Activated CD8-positive, alpha-beta T cell treated with anti-CD3 and anti-CD28 coated beads, Interleukin-2, amount 10 ng/mL, durations not matched to agents 7 days and 5 days (primary cell): ENCODE measurements at regions not wholly inside any gene's neighbourhood (a gene's known extent, or its start where the extent isn't known, plus 50 kb on each side); places are given as distances from the start of the nearest gene placed in this dataset.

Source experiments
- ATAC-seq: fragments of 150-1000 bp; cut with Tn5 transposase; one replicate; pipeline ENCODE4 v1.10.0; 2021; ENCODE audit warnings: moderate library complexity
- CTCF ChIA-PET: fragments of 350-600 bp; sonication (Branson Sonifier 250); formaldehyde crosslinking; loops from one replicate; lab custom pipeline; 2021; ENCODE audit warnings: antibody characterized with exemption; lab: Charles Lee
- POLR2A ChIA-PET: fragments of 350-600 bp; sonication (Branson Sonifier 250); formaldehyde crosslinking; loops from one replicate; lab custom pipeline; 2021; ENCODE audit warnings: antibody characterized with exemption; lab: Charles Lee
- DNase-seq: peaks from one replicate; pipeline ENCODE4 v3.0.0-alpha.2; 2020
- H3K27ac Mint-ChIP-seq: one replicate; pipeline ENCODE4 v1.8.0; 2021; ENCODE audit warnings: mild to moderate bottlenecking, mixed read lengths
- H3K27me3 Mint-ChIP-seq: one replicate; pipeline ENCODE4 v1.8.0; 2021; ENCODE audit warnings: low read depth, mixed read lengths
- H3K36me3 Mint-ChIP-seq: one replicate; pipeline ENCODE4 v1.8.0; 2021; ENCODE audit warnings: low read depth, mixed read lengths
- H3K4me1 Mint-ChIP-seq: one replicate; pipeline ENCODE4 v1.8.0; 2021; ENCODE audit warnings: low read depth, mixed read lengths
- H3K4me3 Mint-ChIP-seq: one replicate; pipeline ENCODE4 v1.8.0; 2021; ENCODE audit warnings: mild to moderate bottlenecking, mixed read lengths
- H3K9me3 Mint-ChIP-seq: one replicate; pipeline ENCODE4 v1.8.0; 2022; ENCODE audit warnings: mixed read lengths; ENCODE audit not compliant: insufficient read depth

DNA sequence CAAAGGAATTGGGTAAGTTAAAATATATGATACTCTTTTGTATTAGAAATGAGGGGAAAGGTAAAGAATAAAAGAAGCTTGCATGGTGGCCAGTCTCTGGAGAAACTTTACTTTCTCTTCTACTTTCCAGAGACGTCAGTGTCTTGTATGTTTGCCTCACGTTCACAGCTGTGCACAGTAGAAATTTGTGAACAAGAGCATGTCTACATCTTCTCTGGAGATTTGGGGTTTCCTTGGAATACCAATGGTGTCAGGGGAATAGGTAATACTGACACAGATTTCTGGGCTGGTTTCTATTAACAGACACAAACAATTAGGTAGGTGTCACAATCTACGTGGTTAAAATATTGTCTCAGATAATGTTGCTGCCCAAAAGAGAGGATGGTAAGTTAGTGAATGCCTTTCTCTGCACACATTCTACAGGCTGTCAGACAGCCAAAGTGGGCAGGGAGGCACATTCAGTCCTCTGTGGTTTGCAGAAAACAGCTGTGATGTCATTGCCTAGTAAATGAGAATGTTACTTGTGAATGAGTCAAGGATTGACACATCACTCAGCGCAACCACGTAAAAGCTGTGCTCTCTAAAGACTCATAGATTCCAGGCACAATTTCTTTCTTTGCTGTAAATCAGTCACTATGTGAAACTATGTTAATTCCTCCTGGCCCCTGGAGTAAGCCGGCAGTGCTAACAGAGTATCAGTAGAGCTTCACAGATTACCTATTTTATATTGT, 397.1 kb downstream of the MAN2A1 start:
- ATAC-seq (peak; percentile 60), DNase-seq (peak; percentile 27)
- Mint-ChIP-seq H3K4me1 (peaks cover 9% of the 10 kb centered on the region), H3K4me3 (no peak overlapping the region), H3K36me3 (no peaks in the 10 kb centered on the region), H3K9me3 (no peaks in the 10 kb centered on the region), H3K27me3 (no peaks in the 10 kb centered on the region), H3K27ac (no peak overlapping the region)
- POLR2A ChIA-PET: no interaction called here
- CTCF ChIA-PET: no interaction called here

DNA sequence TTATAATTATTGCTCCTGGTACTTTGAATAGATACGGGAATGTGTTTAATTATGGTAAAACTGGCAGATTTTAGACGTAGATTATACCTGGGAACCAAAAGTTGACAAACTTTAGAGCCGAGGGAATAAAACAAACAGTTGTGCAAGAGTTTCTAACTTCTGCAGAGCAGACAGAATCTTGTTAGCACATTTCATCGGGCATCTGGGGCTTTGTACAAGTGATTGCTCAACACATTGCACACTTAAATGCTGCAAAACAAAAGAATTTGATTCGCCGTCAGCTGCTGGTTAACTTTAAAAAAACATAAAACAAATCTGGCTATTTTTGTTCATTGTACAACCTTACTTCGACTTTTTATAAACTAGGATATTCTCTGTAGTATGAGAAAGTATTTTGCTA, 398.1 kb downstream of the MAN2A1 start:
- no peak overlapping the region for H3K27ac Mint-ChIP-seq
- DNase-seq (no peak), ATAC-seq (no peak)
- no peaks in the 10 kb centered on the region for H3K27me3 Mint-ChIP-seq
- peaks cover 9% of the 10 kb centered on the region for H3K4me1 Mint-ChIP-seq
- no peaks in the 10 kb centered on the region for H3K36me3 Mint-ChIP-seq
- no peak overlapping the region for H3K4me3 Mint-ChIP-seq
- POLR2A ChIA-PET: interaction anchor here (0.6 kb wide), 1 partner anchor 649 kb away, joined by 5 read pairs; no protein-coding TSS in a partner anchor
- CTCF ChIA-PET: no interaction called here
- no peaks in the 10 kb centered on the region for H3K9me3 Mint-ChIP-seq

DNA sequence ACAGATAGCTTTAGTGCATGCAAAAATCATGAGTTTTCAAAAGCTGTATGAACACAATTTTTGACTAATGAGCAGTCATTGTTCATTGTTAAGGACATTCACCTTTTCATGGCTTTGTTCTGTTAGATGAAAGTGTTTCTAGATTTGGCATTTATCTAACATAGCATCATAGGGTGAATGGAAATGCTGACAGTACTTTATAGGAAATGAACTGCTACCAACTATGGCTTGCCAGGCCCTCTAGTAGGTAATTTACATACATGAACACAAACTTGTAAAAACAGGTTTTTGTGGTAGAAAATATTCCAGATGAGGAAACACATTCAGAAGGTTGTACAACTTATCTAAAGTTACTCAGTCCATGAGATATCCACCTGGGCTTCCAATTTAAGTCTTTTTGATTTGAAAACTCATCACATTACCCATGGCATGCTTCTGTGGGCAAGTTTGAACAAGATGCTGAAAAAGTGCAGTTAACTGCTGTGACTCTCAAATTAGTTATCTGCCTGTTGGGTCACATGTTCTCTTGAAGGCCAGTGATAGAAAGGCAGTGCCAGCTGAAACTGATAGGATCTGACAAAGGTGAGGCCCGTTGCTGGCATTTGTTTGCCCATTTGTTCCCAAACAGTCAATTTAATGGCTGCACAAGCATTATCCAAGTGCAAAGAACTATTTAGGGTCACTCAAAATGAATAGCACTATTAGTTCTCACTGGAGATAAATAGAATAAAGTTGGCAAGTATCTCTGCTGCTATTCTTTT, 399.1 kb downstream of the MAN2A1 start:
- ChIA-PET POLR2A (no interaction called here), CTCF (no interaction called here)
- no peak overlapping the region for H3K4me3 Mint-ChIP-seq
- no peak for ATAC-seq
- no peaks in the 10 kb centered on the region for H3K36me3 Mint-ChIP-seq
- no peak for DNase-seq
- no peak overlapping the region for H3K27ac Mint-ChIP-seq
- H3K27me3 Mint-ChIP-seq: no peaks in the 10 kb centered on the region
- peaks cover 9% of the 10 kb centered on the region for H3K4me1 Mint-ChIP-seq
- no peaks in the 10 kb centered on the region for H3K9me3 Mint-ChIP-seq

DNA sequence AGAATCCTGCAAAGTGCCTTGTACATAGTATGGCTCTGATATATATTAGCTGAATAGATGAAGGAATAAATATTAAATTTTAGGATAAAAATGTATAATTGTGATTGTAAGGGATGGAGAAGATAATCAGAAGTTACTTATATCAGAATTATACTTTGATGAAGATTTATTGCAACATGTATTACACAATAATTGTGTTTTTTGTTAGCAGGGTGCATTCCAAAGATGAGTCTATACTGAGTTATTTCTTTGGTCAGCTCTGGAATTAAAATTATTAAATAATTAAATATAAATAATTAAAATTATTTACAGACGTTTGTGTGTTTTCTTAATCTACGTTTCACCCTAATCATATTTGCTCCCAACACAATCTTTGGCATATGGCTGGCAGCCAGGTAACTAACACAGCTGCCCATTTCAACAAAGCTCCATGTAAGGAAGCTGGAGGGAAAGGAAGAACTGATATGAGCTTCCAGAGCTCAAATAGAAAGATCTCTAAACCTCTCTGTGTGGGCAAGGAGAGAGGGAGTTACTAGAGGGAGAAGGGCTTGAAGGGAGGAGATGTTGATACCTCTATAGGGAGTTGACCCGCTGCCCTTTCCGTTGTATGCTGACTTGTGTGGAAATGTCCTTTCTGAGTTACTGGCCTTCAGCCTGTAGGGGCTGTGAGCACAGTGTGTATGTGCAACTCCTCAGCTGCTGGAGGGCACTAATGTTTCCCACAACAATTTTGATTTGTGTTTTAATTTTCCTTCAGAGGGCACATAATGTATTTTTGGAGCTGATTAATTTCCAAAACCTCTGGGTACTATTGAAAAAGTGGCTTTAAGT, 403.4 kb downstream of the MAN2A1 start:
- no peaks in the 10 kb centered on the region for H3K9me3 Mint-ChIP-seq
- H3K27ac Mint-ChIP-seq: no peak overlapping the region
- ChIA-PET POLR2A (no interaction called here), CTCF (interaction anchor here (0.5 kb wide), 1 partner anchor 60 kb away, joined by 3 read pairs; no protein-coding TSS in a partner anchor)
- H3K36me3 Mint-ChIP-seq: no peaks in the 10 kb centered on the region
- no peaks in the 10 kb centered on the region for H3K4me1 Mint-ChIP-seq
- no peak overlapping the region for H3K4me3 Mint-ChIP-seq
- ATAC-seq: no peak
- no peak for DNase-seq
- no peaks in the 10 kb centered on the region for H3K27me3 Mint-ChIP-seq

DNA sequence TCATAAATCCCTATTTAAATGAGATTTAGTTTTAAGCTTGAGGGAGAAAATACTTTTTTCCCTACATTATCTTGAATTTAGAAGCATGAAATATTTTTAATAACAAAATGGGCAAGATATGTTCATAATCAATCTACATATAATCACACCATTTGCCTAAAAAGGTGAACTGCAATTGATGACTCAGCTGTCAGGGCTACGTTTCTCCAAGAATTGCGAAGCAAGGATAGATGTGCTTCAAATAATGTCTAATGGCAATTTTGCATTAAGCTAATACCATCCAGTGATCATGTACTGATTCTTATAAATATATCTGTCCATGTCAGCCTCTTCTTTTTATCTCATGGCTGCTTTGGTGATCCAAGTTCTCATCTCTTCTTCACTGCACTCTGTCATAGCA, 404.4 kb downstream of the MAN2A1 start:
- H3K9me3 Mint-ChIP-seq: no peaks in the 10 kb centered on the region
- POLR2A ChIA-PET: no interaction called here
- H3K4me1 Mint-ChIP-seq: no peaks in the 10 kb centered on the region
- no peak for ATAC-seq
- no peak overlapping the region for H3K4me3 Mint-ChIP-seq
- no peaks in the 10 kb centered on the region for H3K36me3 Mint-ChIP-seq
- CTCF ChIA-PET: no interaction called here
- no peak for DNase-seq
- H3K27ac Mint-ChIP-seq: no peak overlapping the region
- no peaks in the 10 kb centered on the region for H3K27me3 Mint-ChIP-seq

DNA sequence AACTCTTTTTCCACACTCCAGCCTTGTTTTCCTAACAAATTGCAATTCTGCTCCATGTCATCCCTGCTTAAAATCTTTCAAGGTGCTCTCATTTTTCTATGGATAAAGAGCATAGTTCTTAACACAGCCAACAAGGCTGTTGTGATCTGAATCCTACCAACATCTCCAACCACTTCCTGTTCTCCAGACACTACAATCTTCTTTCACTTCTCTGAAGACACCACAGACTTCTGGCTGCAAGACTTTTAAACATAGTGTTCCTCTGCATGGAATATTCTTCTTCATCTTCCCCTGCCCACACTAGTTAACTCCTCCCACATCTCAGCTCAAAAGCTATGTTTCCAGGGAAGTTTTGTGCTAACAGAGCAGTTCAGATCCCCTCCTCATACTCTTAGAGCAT, 404.8 kb downstream of the MAN2A1 start:
- no peaks in the 10 kb centered on the region for H3K36me3 Mint-ChIP-seq
- CTCF ChIA-PET: no interaction called here
- H3K9me3 Mint-ChIP-seq: no peaks in the 10 kb centered on the region
- no peaks in the 10 kb centered on the region for H3K27me3 Mint-ChIP-seq
- POLR2A ChIA-PET: no interaction called here
- no peak overlapping the region for H3K4me3 Mint-ChIP-seq
- no peaks in the 10 kb centered on the region for H3K4me1 Mint-ChIP-seq
- DNase-seq (no peak), ATAC-seq (no peak)
- H3K27ac Mint-ChIP-seq: no peak overlapping the region

DNA sequence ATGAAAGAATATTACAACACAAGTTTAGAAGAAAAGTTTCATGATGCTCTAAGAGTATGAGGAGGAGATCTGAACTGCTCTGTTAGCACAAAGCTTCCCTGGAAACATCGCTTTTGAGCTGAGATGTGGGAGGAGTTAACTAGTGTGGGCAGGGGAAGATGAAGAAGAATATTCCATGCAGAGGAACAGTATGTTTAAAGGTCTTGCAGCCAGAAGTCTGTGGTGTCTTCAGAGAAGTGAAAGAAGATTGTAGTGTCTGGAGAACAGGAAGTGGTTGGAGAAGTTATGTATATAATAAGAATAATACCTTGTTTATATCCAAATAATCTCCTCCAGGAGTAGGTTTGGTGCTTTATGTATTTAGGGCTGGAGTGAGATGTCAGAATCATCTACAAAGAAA, 406.7 kb downstream of the MAN2A1 start:
- POLR2A ChIA-PET: interaction anchor here (0.5 kb wide), 1 partner anchor 163 kb away, joined by 3 read pairs; no protein-coding TSS in a partner anchor

DNA sequence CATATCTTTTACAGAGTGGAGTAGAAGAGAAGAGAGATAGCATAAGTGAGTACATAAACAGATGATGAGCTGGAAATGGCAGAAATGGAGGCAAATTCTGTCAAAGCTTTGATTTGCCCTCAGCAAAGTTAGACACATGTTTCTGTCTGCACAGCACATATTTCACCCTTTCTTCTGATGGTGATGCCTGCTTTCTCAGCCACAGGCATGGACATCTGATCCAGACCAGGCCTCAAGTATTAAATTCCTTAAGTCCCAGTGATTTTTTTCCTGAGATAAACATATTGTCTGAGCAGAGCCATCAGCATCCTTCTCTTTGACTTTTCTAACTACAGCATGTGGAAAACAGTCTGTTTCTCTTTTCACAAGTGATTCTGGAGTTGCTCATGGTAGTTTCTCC, 409.8 kb downstream of the MAN2A1 start:
- POLR2A ChIA-PET: interaction anchor here (0.6 kb wide), 1 partner anchor 1398 kb away, joined by 3 read pairs; no protein-coding TSS in a partner anchor
- no peak for DNase-seq
- H3K27me3 Mint-ChIP-seq: no peaks in the 10 kb centered on the region
- CTCF ChIA-PET: no interaction called here
- no peaks in the 10 kb centered on the region for H3K36me3 Mint-ChIP-seq
- H3K4me3 Mint-ChIP-seq: no peak overlapping the region
- ATAC-seq: no peak
- H3K9me3 Mint-ChIP-seq: no peaks in the 10 kb centered on the region
- peaks cover 12% of the 10 kb centered on the region for H3K4me1 Mint-ChIP-seq
- no peak overlapping the region for H3K27ac Mint-ChIP-seq

More for the DNA sequence above, 406.7 kb downstream of the MAN2A1 start:
- DNase-seq: no peak
- CTCF ChIA-PET: interaction anchor here (0.7 kb wide), 1 partner anchor 8 kb away, joined by 3 read pairs; no protein-coding TSS in a partner anchor
- no peaks in the 10 kb centered on the region for H3K36me3 Mint-ChIP-seq
- no peak overlapping the region for H3K4me3 Mint-ChIP-seq
- no peaks in the 10 kb centered on the region for H3K9me3 Mint-ChIP-seq
- H3K4me1 Mint-ChIP-seq: no peaks in the 10 kb centered on the region
- no peak overlapping the region for H3K27ac Mint-ChIP-seq
- no peaks in the 10 kb centered on the region for H3K27me3 Mint-ChIP-seq
- ATAC-seq: peak; percentile 39

DNA sequence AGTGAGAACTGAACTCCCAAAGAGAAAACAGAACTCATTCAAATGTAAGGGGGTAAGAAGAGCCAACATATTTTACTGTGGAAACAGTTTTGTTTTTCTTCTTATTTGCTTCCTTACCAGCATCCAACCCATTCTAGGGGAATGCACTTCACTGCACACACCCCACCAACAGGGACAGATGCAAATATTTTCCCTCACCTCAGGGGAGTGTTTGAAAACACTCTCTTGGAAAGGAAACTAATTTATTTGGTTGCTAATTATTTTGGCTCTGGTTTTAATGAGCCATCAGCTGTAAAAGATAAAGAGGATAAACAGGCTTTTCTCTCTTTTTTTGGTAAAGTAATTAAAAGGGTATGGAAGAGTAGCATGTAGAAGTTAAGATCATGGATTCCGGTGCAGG, 413.4 kb downstream of the MAN2A1 start:
- POLR2A ChIA-PET: no interaction called here
- H3K4me3 Mint-ChIP-seq: no peak overlapping the region
- no peaks in the 10 kb centered on the region for H3K9me3 Mint-ChIP-seq

DNA sequence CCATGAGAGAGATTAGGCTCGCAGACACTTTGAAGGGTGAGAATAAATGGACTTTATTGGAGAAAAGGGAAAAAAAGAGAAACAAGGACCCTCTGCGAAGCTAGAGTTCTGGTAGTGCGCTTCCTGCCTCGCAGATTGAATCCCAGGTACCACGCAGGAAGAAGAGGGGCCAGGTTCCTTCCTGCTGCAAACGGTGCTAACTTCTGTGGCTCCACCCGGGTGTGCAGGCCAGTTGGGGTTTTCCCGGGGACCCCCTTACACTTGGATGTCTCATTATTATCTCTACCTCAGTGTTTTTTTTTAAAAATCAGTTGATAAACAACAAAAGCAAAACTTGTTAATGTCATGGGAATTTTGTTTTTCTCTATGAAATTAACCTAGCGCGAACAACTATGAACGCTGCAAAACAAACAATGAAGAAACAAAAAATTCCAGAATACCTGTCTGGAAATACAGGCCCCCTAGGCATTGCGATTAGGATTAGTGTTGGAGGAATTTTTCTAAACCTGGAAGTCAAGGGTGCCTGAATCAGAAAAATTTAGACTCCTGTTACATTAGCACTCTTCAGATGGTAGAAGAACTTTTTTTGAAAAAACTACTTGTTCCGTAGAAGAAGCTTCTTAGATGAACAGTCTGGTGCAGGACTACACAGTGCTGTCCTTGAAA, 414.5 kb downstream of the MAN2A1 start:
- Mint-ChIP-seq H3K4me3 (no peak overlapping the region), H3K9me3 (no peaks in the 10 kb centered on the region), H3K27me3 (no peaks in the 10 kb centered on the region), H3K4me1 (peaks cover 33% of the 10 kb centered on the region), H3K36me3 (no peaks in the 10 kb centered on the region), H3K27ac (no peak overlapping the region)
- ATAC-seq: no peak
- CTCF ChIA-PET: interaction anchor here (1.2 kb wide), 1 partner anchor 8 kb away, joined by 3 read pairs; no protein-coding TSS in a partner anchor
- DNase-seq: no peak
- POLR2A ChIA-PET: no interaction called here

More for the DNA sequence above, 413.4 kb downstream of the MAN2A1 start:
- Mint-ChIP-seq H3K27me3 (no peaks in the 10 kb centered on the region), H3K4me1 (peaks cover 33% of the 10 kb centered on the region), H3K27ac (no peak overlapping the region), H3K36me3 (no peaks in the 10 kb centered on the region)
- ATAC-seq: no peak
- CTCF ChIA-PET: no interaction called here
- no peak for DNase-seq
